KMS-11 (cell line): ENCODE measurements at regions not wholly inside any gene's neighbourhood (a gene's known extent, or its start where the extent isn't known, plus 50 kb on each side); places are given as distances from the start of the nearest gene placed in this dataset.

Experiments used
- H2AFZ ChIP-seq: fragments of 200-600 bp; sonication (generic); 2 replicates; pipeline ENCODE4 v1.6.1; 2016; ENCODE audit warnings: antibody characterized with exemption, mixed run types, low read depth
- H3K27ac ChIP-seq: fragments of 200-600 bp; sonication (generic); 2 replicates; pipeline ENCODE4 v1.6.1; 2016; ENCODE audit warnings: mild to moderate bottlenecking, mixed run types
- H3K27me3 ChIP-seq: fragments of 200-600 bp; sonication (generic); 2 replicates; pipeline ENCODE4 v1.6.1; 2017; ENCODE audit warnings: mild to moderate bottlenecking, low read depth, mixed run types, moderate library complexity; ENCODE audit not compliant: insufficient read depth
- H3K36me3 ChIP-seq: fragments of 200-600 bp; sonication (generic); 2 replicates; pipeline ENCODE4 v1.6.1; 2017; ENCODE audit warnings: mild to moderate bottlenecking, mixed run types; ENCODE audit not compliant: insufficient read depth
- H3K4me1 ChIP-seq: fragments of 200-600 bp; sonication (generic); 2 replicates; pipeline ENCODE4 v1.6.1; 2016; ENCODE audit warnings: mild to moderate bottlenecking, low read depth, mixed run types; ENCODE audit not compliant: poor library complexity, severe bottlenecking
- H3K4me2 ChIP-seq: fragments of 200-600 bp; sonication (generic); 2 replicates; pipeline ENCODE4 v1.7.0; 2016; ENCODE audit warnings: mild to moderate bottlenecking, mixed run types
- H3K4me3 ChIP-seq: fragments of 200-600 bp; sonication (generic); IDR thresholded peaks from 2 replicates; pipeline ENCODE4 v1.6.1; 2017; ENCODE audit warnings: low read depth, low read length, mixed read lengths; ENCODE audit not compliant: insufficient read depth
- H3K79me2 ChIP-seq: fragments of 200-600 bp; sonication (generic); 2 replicates; pipeline ENCODE4 v1.6.1; 2016; ENCODE audit warnings: low read depth, mixed run types; ENCODE audit not compliant: insufficient read depth
- H3K9ac ChIP-seq: fragments of 200-600 bp; sonication (generic); 2 replicates; pipeline ENCODE4 v1.6.1; 2016; ENCODE audit warnings: mild to moderate bottlenecking, mixed run types
- H4K20me1 ChIP-seq: fragments of 200-600 bp; sonication (generic); 2 replicates; pipeline ENCODE4 v1.6.1; 2016; ENCODE audit warnings: mild to moderate bottlenecking, mixed run types; ENCODE audit not compliant: insufficient read depth
- CTCF ChIP-seq: fragments of 200-600 bp; sonication (generic); conservative IDR thresholded peaks from 2 replicates; pipeline ENCODE4 v1.6.1; 2017; ENCODE audit warnings: low read depth, mild to moderate bottlenecking, antibody characterized with exemption, low read length, moderate library complexity, mixed read lengths

GRCh38 chr4:58760737-58761136 is 1650.6 kb upstream of the IGFBP7 start:
- H3K4me1 ChIP-seq = peaks cover 24% of the 10 kb centered on the region
- peak overlapping the region; percentile 78; the same call in 1 of the 2 replicates for H2AFZ ChIP-seq

GRCh38 chr4:58760100-58760499 is 1649.9 kb upstream of the IGFBP7 start:
- H3K9ac ChIP-seq = no peak overlapping the region
- H3K4me2 ChIP-seq = peak overlapping the region; percentile 37; the same call in 1 of the 2 replicates
- H3K27me3 ChIP-seq = no peaks in the 10 kb centered on the region
- H3K27ac ChIP-seq = 0 out of 2 replicates have a peak overlapping the region, but pooled peaks have one; percentile 62
- no peaks in the 10 kb centered on the region for H3K79me2 ChIP-seq
- no peaks in the 10 kb centered on the region for H4K20me1 ChIP-seq
- no peak overlapping the region for H2AFZ ChIP-seq
- TF ChIP-seq CTCF = no peak
- H3K36me3 ChIP-seq = no peaks in the 10 kb centered on the region
- peaks cover 24% of the 10 kb centered on the region for H3K4me1 ChIP-seq
- no peak overlapping the region for H3K4me3 ChIP-seq

More at GRCh38 chr4:58760737-58761136, 1650.6 kb upstream of the IGFBP7 start:
- no peak for TF ChIP-seq CTCF
- Histone ChIP-seq H4K20me1 (no peaks in the 10 kb centered on the region), H3K36me3 (no peaks in the 10 kb centered on the region), H3K9ac (no peak overlapping the region), H3K4me3 (no peak overlapping the region), H3K27ac (peak overlapping the region; percentile 62), H3K27me3 (no peaks in the 10 kb centered on the region), H3K79me2 (no peaks in the 10 kb centered on the region), H3K4me2 (peak overlapping the region; percentile 37)

GRCh38 chr4:58749206-58749605 is 1639.0 kb upstream of the IGFBP7 start:
- H3K27ac ChIP-seq = no peak overlapping the region
- H4K20me1 ChIP-seq = no peaks in the 10 kb centered on the region
- no peak overlapping the region for H3K9ac ChIP-seq
- H3K27me3 ChIP-seq = no peaks in the 10 kb centered on the region
- H2AFZ ChIP-seq = no peak overlapping the region
- H3K4me2 ChIP-seq = no peak overlapping the region
- no peaks in the 10 kb centered on the region for H3K79me2 ChIP-seq
- H3K36me3 ChIP-seq = no peaks in the 10 kb centered on the region
- H3K4me3 ChIP-seq = no peak overlapping the region
- H3K4me1 ChIP-seq = no peaks in the 10 kb centered on the region
- TF ChIP-seq CTCF = no peak

- no peaks in the 10 kb centered on the region for H4K20me1 ChIP-seq
- H3K4me1 ChIP-seq = no peaks in the 10 kb centered on the region
- H3K27ac ChIP-seq = no peak overlapping the region
- no peaks in the 10 kb centered on the region for H3K36me3 ChIP-seq
- no peak for TF ChIP-seq CTCF
- no peaks in the 10 kb centered on the region for H3K27me3 ChIP-seq
- no peak overlapping the region; the same call in 1 of the 2 replicates for H2AFZ ChIP-seq
- H3K4me2 ChIP-seq = no peak overlapping the region
- no peak overlapping the region for H3K9ac ChIP-seq
- H3K79me2 ChIP-seq = no peaks in the 10 kb centered on the region
- no peak overlapping the region for H3K4me3 ChIP-seq
These were observed 1630.7 kb upstream of the IGFBP7 start for GRCh38 chr4:58740897-58741296.

GRCh38 chr4:58739275-58739674 is 1629.1 kb upstream of the IGFBP7 start:
- Histone ChIP-seq H3K9ac (no peak overlapping the region), H3K27ac (no peak overlapping the region)
- TF ChIP-seq CTCF = no peak

More at GRCh38 chr4:58739275-58739674, 1629.1 kb upstream of the IGFBP7 start:
- H3K79me2 ChIP-seq = no peaks in the 10 kb centered on the region
- H3K4me3 ChIP-seq = no peak overlapping the region
- H4K20me1 ChIP-seq = no peaks in the 10 kb centered on the region
- H3K4me1 ChIP-seq = peaks cover 11% of the 10 kb centered on the region
- no peak overlapping the region for H2AFZ ChIP-seq
- H3K36me3 ChIP-seq = no peaks in the 10 kb centered on the region
- no peak overlapping the region for H3K4me2 ChIP-seq
- no peaks in the 10 kb centered on the region for H3K27me3 ChIP-seq
